ENCODE measurements at regions not wholly inside any gene's neighbourhood (a gene's known extent, or its start where the extent isn't known, plus 50 kb on each side); places are given as distances from the start of the nearest gene placed in this dataset.

DNA sequence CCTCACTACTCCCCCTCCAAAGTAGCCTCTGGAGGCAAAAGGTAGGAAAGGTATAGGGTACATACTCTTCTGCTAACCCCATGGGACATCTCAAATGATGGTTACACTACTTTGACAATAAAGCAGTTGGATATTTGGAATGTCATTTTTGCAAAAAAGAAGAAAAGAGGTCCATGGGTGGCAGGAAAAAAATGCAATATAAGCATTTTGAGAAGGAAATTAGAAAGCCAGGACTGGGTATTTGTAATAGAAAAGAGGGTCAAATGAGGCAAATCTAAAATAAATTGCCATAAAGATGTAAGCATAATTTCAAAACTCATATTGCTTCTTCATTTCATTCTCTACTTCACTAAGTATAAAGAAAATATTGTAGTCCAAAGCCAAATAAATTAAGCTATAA, 280.2 kb downstream of the NOL4 start:
- Mint-ChIP-seq H3K4me1 (no peaks in the 10 kb centered on the region), H3K4me3 (no peak overlapping the region)

DNA sequence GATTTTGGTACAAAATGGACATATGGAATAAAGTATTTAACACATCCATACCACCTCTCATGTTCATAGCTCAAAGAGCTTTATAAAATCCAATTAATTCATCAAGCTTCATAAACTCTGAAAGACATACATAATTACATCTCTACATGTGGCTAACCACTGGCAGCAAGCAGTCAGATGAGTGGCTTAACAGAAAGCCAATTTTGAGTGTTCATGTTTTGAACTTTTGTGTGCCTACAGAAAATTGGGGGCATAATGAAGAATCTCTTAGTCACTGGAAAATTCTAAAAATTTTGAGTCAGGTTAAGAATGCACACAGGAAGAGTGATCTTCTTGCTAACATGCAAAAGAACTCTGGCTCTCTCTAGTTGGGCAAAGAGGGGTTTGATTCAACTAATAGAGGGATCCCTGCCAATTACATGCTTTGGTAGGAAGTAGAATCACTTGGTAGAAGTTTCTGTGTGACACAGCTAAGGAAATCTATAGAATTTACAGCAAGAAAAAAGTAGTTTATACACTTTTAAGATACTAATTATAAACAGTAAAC, 287.4 kb downstream of the NOL4 start:
- Mint-ChIP-seq H3K27ac (no peak overlapping the region), H3K9me3 (peaks cover 5 to 19% of the 10 kb centered on the region in 2 donors), H3K4me3 (no peak overlapping the region), H3K4me1 (no peaks in the 10 kb centered on the region), H3K27me3 (no peaks in the 10 kb centered on the region)
- DNase-seq (no peak), ATAC-seq (no peak)

More for the DNA sequence above, 280.2 kb downstream of the NOL4 start:
- H3K27me3 Mint-ChIP-seq = no peaks in the 10 kb centered on the region
- no peak for DNase-seq
- no peak for ATAC-seq
- H3K9me3 Mint-ChIP-seq = peaks cover 5 to 18% of the 10 kb centered on the region in 2 donors
- H3K27ac Mint-ChIP-seq = peak overlapping the region in 1 of 2 donors; percentile 54

DNA sequence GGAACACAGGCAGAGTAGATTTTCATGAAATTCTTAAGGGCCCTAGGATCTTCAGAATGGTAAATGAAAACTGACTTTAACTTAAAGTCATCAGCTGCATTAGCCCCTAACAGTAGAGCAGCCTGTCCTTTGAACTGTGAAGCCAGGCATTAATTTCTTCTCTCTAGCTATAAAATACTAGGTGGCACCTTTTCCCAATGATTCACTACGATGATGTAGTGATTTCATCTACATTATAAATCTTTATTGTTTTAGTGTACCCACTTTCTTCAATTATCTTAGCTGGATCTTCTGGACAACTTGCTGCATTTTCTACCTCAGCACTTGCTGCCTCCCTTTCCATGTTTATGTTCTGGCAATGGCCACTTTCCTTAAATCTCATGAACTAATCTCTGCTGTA, 290.5 kb downstream of the NOL4 start:
- Mint-ChIP-seq H3K27me3 (no peaks in the 10 kb centered on the region), H3K4me1 (no peaks in the 10 kb centered on the region), H3K4me3 (no peak overlapping the region), H3K27ac (no peak overlapping the region), H3K9me3 (peaks cover 0 to 2% of the 10 kb centered on the region in 2 donors)
- ATAC-seq (no peak), DNase-seq (no peak)

DNA sequence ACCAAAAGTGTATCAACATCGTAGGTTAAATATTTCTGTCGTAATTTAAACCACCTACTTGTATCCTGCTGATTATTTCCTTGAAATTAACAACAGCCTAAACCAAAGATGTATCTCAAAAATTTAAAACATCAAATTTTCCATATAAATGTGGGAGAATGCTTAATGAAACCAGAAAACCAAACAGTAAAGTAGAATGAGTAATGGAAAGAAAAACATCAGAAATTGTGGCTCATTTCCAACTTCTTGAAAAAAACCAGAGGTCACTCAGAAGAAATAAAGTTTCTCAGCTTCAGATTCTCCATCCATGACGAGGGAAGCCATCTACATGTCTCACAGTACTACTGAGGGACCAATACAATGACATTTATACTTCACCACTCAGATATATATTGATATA, 296.5 kb downstream of the NOL4 start:
- no peak overlapping the region for H3K4me3 Mint-ChIP-seq
- H3K27me3 Mint-ChIP-seq = no peaks in the 10 kb centered on the region
- DNase-seq = no peak
- H3K9me3 Mint-ChIP-seq = peaks cover 0 to 5% of the 10 kb centered on the region in 2 donors
- no peaks in the 10 kb centered on the region for H3K4me1 Mint-ChIP-seq
- ATAC-seq = no peak
- no peak overlapping the region for H3K27ac Mint-ChIP-seq

DNA sequence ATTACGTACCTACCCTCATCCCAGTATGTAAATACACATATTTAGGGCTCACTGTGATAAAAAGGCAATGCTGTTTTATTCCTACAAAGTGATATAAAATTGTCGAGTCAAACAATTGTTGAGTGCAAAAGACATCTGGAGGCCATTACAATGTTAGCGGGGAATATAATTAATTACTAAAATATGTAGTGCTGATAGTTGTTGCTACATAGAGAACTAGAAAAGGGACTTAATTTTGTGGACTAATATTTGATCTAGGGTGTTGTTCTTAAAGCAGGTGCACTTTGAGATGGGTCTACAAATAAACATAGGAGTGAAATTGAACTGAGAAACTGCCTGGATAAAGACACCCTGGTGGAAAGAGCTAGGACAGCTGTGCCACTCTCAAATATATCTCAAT, 300.1 kb downstream of the NOL4 start:
- ATAC-seq (no peak), DNase-seq (no peak)
- no peaks in the 10 kb centered on the region for H3K27me3 Mint-ChIP-seq
- peaks cover 0 to 5% of the 10 kb centered on the region in 2 donors for H3K9me3 Mint-ChIP-seq
- no peak overlapping the region for H3K4me3 Mint-ChIP-seq
- no peak overlapping the region for H3K27ac Mint-ChIP-seq
- H3K4me1 Mint-ChIP-seq = no peaks in the 10 kb centered on the region

DNA sequence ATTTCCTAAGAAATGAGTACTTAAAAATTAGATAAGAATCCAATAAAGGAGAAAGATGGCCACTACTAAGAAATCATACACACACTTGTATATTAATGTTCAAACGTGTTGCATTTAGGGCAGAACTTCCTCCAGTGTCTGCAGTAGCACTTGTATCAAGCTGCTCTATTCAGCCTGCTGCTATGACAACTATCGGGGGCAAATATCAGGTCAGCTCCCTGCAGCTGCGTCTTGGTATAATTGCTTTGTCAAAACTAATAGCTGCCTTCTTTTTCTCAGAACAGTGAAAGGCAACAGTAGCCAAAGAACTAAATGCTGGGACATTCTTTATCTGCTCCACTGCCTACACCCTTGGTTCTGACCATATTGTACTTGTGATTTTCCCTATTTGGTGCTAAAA, 300.7 kb downstream of the NOL4 start:
- ATAC-seq (no peak), DNase-seq (no peak)
- H3K4me3 Mint-ChIP-seq = no peak overlapping the region
- H3K27me3 Mint-ChIP-seq = no peaks in the 10 kb centered on the region
- H3K27ac Mint-ChIP-seq = no peak overlapping the region
- peaks cover 0 to under 1% of the 10 kb centered on the region in 2 donors for H3K9me3 Mint-ChIP-seq
- H3K4me1 Mint-ChIP-seq = no peaks in the 10 kb centered on the region

DNA sequence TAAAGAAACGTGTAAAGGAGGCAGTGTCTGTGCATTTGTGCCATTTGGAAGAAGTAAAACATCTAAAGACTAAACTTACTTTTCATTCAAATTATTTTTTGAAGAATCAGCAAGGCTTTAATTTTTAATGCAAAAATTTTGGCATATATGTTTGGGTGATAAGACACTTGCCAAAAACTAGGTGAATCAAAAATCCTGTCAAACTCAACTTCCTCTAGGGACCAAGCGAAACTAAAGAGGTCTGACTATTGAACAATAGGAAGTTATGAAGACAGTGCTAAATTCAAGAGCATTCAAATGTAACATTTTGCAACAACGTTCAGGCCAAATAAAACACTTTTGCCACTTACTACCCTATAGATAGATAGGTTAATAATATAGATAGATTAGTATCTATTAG, 306.1 kb downstream of the NOL4 start:
- Mint-ChIP-seq H3K4me3 (no peak overlapping the region), H3K4me1 (no peaks in the 10 kb centered on the region), H3K27me3 (no peaks in the 10 kb centered on the region), H3K27ac (no peak overlapping the region), H3K9me3 (peaks cover 9 to 20% of the 10 kb centered on the region in 2 donors)
- ATAC-seq (no peak), DNase-seq (no peak)

DNA sequence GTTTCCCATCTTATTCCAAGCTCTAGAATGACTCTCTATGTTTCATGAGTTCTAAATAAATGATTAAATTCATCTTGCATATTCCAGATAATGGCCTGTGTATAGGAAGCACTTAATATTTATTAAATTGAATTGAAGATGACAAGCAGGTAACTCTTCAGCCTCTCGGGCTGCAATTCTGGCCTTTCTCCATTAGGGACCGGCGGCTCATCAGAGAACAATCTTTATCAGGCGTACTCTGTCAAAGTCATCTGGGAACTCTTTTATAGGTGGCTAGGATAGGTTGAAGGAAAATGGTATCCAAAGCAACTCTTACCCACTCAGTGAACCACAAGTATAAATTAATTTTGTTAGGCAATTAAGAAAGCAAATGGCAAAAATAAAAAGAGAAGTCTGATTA, 308.5 kb downstream of the NOL4 start:
- H3K4me1 Mint-ChIP-seq = no peaks in the 10 kb centered on the region
- no peak overlapping the region for H3K27ac Mint-ChIP-seq
- H3K27me3 Mint-ChIP-seq = no peaks in the 10 kb centered on the region
- ATAC-seq = no peak
- H3K4me3 Mint-ChIP-seq = no peak overlapping the region
- DNase-seq = no peak
- peaks cover 13 to 20% of the 10 kb centered on the region in 2 donors for H3K9me3 Mint-ChIP-seq

DNA sequence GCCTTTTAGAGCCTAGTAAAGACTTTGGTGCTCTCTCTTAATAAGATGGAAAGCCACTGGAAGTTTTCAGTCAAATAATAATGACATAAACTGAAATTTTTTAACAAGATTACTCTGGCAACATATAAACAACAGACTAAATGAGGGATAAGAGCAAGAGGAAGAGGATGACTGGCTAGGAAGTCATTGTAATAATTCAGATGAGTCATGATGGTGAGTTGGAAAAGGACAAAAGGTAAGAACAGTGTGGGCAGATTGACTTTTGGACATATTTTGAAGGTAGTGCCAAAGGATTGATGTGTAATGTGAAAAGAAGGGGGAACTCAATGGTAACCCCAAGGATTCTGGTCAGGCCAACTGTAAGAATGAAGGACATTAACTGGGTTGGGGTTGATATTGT, 310.3 kb downstream of the NOL4 start:
- Mint-ChIP-seq H3K4me1 (no peaks in the 10 kb centered on the region), H3K9me3 (peaks cover 22 to 24% of the 10 kb centered on the region in 2 donors), H3K27ac (no peak overlapping the region), H3K4me3 (no peak overlapping the region), H3K27me3 (no peaks in the 10 kb centered on the region)
- DNase-seq (no peak), ATAC-seq (no peak)

DNA sequence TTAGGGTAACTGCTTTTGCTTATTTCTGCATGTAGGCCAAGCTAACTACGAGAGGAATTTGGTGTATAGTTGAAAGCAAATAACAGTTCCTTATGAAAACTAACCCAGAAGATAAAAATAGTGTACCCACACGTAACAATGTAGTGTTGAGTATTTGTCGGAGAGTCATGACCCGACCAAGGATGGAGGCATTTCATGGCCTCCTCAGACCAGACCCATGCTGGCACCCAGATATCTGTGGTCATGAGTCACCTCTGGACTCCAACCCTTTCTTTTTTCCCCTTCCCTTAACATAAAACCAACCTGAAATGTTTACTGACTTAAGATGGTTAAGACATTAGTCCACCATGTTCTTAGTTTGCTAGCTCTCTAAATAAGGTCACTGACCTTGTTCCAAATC, 318.7 kb downstream of the NOL4 start:
- Mint-ChIP-seq H3K9me3 (peaks cover 15 to 23% of the 10 kb centered on the region in 2 donors), H3K27ac (no peak overlapping the region), H3K4me3 (no peak overlapping the region), H3K4me1 (no peaks in the 10 kb centered on the region), H3K27me3 (no peaks in the 10 kb centered on the region)
- ATAC-seq (no peak), DNase-seq (no peak)

DNA sequence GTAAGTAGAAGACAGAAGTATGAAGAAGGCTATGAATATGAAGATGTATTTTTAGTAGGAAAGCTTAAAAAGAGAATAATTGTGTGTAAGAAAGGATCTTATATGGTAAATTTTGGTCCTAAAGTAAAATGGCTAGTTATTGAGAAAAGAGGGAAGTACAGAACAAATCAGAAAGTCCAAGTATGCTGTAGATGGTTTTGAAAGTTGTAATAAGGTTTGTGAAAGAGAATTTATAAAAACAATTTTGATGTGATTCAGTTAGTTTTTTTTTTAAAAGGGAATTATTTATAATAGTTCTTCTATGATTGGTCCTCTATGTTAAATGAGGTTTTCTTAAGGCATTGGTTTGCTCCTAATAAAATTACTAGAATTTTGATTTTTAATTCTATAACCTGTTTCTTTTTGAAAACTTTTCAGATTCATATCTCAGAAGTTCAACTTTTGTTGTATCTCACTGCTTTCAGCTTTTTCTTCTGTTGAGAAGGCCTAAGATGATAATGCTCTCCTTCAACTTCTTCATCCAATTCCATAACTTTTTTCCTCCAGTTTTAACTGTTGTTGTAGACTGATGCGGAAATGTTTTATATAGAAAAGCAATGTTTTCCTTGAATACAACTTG, 322.7 kb downstream of the NOL4 start:
- DNase-seq (no peak), ATAC-seq (no peak)
- H3K27ac Mint-ChIP-seq = no peak overlapping the region
- H3K9me3 Mint-ChIP-seq = peaks cover 6 to 39% of the 10 kb centered on the region in 2 donors
- H3K27me3 Mint-ChIP-seq = no peaks in the 10 kb centered on the region
- no peak overlapping the region for H3K4me3 Mint-ChIP-seq
- H3K4me1 Mint-ChIP-seq = no peaks in the 10 kb centered on the region

DNA sequence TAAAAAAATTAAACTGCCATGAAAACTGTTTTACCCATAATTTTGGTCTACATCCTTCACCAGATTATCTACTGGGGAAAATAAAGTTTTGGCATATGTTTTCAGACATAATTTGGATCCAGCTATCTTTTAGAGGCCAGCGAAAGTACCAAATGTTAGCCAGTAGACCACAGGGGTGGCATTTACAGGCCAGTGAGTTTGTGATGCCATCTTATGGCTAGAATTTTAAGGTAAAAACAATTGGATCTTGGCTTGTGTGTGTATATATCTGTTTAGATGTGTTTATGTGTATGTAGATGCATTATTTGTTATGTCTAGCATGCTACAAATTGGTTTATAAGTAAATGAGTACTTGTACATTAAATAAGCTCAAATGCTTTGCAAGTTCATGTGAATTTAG, 322.6 kb downstream of the ASXL3 start:
- H3K27ac Mint-ChIP-seq = no peak overlapping the region

DNA sequence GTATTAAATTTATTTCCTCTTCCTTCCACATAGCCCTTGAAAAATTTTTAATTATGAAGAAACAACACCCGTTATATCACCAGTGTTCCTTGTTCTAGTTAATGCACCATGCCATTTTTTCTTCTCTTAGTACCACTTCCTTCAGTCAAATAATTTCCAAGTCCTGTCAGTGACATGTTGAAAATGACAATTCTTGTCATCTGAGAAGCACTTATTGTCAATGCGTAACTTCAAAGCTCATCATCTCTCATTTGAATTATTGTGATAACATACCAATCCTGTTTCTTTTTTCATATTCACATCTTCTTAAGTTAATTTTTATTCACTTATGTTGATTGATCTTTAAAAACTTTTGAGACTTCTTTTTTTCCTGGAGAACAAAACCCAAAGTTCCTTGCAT, 320.4 kb downstream of the ASXL3 start:
- no peak overlapping the region for H3K4me3 Mint-ChIP-seq
- no peaks in the 10 kb centered on the region for H3K27me3 Mint-ChIP-seq
- no peak overlapping the region for H3K27ac Mint-ChIP-seq
- no peak for DNase-seq
- H3K4me1 Mint-ChIP-seq = no peaks in the 10 kb centered on the region
- H3K9me3 Mint-ChIP-seq = peaks cover 6 to 40% of the 10 kb centered on the region in 2 donors
- ATAC-seq = no peak

More for the DNA sequence above, 322.6 kb downstream of the ASXL3 start:
- DNase-seq (no peak), ATAC-seq (no peak)
- H3K9me3 Mint-ChIP-seq = peaks cover 6 to 36% of the 10 kb centered on the region in 2 donors
- no peak overlapping the region for H3K4me3 Mint-ChIP-seq
- H3K4me1 Mint-ChIP-seq = no peaks in the 10 kb centered on the region
- no peaks in the 10 kb centered on the region for H3K27me3 Mint-ChIP-seq

DNA sequence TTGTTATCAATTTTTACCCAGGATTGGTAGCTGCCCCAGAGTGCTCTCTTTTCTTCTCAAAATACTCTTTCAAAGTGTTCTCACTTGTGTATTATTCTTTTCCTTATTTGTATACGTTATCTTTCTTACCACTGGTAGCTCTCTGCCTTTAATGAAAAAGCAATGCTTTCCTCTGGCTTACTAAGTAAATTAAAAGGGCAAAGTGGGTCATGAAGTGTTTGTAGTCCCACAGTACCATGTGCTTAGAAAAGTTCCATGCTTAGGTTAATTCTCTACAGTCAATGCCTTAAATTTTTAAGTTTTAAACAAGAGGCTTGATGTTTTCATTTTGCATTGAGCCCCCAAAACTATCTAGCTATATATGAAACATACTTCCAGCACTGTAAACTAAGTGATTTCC, 300.2 kb downstream of the ASXL3 start:
- Mint-ChIP-seq H3K27me3 (no peaks in the 10 kb centered on the region), H3K4me3 (no peak overlapping the region), H3K4me1 (no peaks in the 10 kb centered on the region), H3K27ac (no peak overlapping the region), H3K9me3 (peaks cover 5 to 10% of the 10 kb centered on the region in 2 donors)
- DNase-seq = no peak
- no peak for ATAC-seq

DNA sequence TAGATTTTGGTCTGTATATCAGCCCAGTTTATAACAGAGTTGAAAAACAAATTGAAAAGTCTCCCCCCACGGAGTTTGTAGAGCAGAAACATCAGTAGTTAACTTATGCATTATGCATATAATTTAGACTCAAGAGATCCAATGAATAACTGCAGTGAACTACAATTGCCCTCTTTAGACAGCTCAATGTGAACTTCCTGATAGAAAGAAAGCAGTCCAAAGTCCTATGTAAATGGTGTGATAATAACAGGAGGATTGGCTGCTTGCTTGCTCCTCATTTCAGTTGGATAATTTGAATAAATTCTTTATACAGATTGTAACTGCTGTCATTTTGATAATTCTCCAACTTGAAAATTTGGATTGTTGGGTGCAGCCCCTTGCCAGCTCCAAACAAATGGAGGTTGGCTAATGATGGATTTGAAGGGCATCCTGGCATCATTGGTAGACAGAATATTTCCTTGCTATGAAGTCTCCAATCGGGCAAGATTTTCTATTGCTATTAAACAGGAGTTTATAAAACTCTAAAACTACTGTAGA, 297.1 kb downstream of the ASXL3 start:
- Mint-ChIP-seq H3K4me1 (no peaks in the 10 kb centered on the region), H3K27me3 (no peaks in the 10 kb centered on the region), H3K27ac (no peak overlapping the region), H3K9me3 (peaks cover 4 to 5% of the 10 kb centered on the region in 2 donors), H3K4me3 (no peak overlapping the region)
- ATAC-seq = no peak
- DNase-seq = no peak

DNA sequence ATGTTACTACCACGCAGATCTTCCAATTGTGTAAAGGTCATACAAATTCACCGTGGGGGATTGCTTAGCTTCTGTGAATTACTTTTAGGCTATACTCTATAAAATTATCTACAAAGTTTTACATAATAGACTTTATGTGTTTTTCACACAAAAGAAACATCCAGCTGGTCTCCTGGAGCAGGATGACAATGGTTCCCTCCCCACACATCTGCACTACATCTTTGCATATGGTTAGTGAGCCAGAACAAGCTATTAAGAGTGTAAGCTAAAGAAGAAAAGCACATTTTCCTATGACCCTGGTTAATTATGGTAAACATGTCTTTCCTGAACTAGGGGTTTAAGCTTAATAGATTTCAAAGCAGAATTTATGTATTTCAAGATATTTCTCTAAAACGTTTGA, 295.1 kb downstream of the ASXL3 start:
- Mint-ChIP-seq H3K4me3 (no peak overlapping the region), H3K27me3 (no peaks in the 10 kb centered on the region), H3K9me3 (peaks cover 4% of the 10 kb centered on the region in 2 donors), H3K27ac (no peak overlapping the region), H3K4me1 (no peaks in the 10 kb centered on the region)
- no peak for DNase-seq
- ATAC-seq = no peak
